GM18508 (cell line): ENCODE measurements at regions not wholly inside any gene's neighbourhood (a gene's known extent, or its start where the extent isn't known, plus 50 kb on each side); places are given as distances from the start of the nearest gene placed in this dataset.

Experiments
- ATAC-seq: cut with Tn5 transposase; IDR thresholded peaks from one replicate; pipeline ENCODE4 v1.9.1; 2021; ENCODE audit warnings: moderate number of reproducible peaks; ENCODE audit not compliant: insufficient read depth, unreplicated experiment

- no peak for ATAC-seq
Measured at GRCh38 chr2:67927501-67927900, 135.3 kb downstream of the C1D start.

DNA sequence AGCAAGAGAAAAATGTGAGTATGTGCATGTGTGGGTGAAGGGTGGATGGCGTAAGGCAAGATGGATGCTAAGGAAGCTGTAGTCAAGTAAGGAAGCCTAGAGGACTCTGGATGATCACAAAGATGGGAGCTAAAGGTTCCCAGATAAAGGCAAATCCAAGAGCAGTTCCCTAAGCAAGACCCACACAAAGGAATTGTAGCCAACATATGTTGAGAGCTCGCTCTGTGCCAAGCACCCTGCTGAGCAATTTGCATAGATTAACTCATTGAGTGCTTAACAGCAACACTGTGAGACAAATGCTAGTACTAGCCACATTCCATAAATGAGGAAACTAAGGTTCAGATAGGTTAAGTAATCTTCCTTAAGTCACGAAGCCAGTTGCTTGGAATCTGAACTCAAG is 132.6 kb downstream of the C1D start:
- ATAC-seq = no peak

DNA sequence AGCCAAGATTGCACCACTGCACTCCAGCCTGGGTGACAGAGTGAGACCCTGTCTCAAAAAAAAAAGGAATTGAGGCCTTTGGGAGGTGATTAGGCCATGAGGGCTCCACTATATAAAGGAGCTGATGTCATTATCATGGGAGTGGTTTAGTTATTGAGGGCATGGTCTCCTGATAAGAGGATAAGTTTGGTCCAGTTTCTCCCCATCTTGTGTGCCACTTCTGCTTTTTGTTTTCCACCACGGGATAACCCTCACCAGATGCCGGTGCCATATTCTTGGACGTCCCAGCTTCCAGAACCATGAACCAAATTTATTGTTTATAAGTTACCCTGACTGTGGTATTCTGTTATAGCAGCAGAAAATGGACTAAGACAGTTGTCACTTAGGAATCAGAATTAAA is 125.8 kb downstream of the C1D start:
- ATAC-seq = no peak

GRCh38 chr2:67938053-67938452 is 124.8 kb downstream of the C1D start:
- no peak for ATAC-seq

- no peak for ATAC-seq
Measured at GRCh38 chr2:67945056-67945455, 117.7 kb downstream of the C1D start.

- no peak for ATAC-seq
Measured at GRCh38 chr2:67945940-67946339, 116.9 kb downstream of the C1D start.

GRCh38 chr2:67948057-67948456 is 114.7 kb downstream of the C1D start:
- ATAC-seq = no peak

- ATAC-seq = no peak
Measured at GRCh38 chr2:67948506-67948905, 114.3 kb downstream of the C1D start.

GRCh38 chr2:67950018-67950417 is 112.8 kb downstream of the C1D start:
- ATAC-seq = no peak

GRCh38 chr2:67950919-67951318 is 111.9 kb downstream of the C1D start:
- no peak for ATAC-seq

GRCh38 chr2:67952066-67952465 is 110.7 kb downstream of the C1D start:
- ATAC-seq = no peak

GRCh38 chr2:67954093-67954748 is 108.6 kb downstream of the C1D start:
- no peak for ATAC-seq

- ATAC-seq = no peak
Measured at GRCh38 chr2:67955748-67956603, 106.8 kb downstream of the C1D start.

- no peak for ATAC-seq
Measured at GRCh38 chr2:67965246-67965645, 97.6 kb downstream of the C1D start.

DNA sequence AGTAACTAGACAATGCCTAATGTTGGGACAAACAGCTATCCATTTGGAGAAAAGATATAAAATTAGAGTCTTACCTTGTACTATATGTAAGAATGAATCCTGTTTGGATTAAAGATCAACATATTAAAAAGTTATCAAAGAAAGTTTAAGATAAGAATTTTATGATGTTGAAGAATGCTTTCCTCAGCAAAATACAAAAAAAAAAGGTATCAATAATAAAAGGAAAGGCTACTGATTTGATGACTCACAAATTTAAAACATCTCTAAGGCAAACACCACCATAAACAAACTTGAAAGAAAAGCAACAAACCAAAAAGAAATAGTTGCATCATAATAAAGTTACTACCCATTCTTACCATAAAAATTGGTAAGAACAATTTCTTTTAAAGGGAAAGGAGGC is 92.7 kb downstream of the C1D start:
- no peak for ATAC-seq

GRCh38 chr2:67970542-67970941 is 92.3 kb downstream of the C1D start:
- no peak for ATAC-seq

- no peak for ATAC-seq
Measured at GRCh38 chr2:67974559-67975430, 88.0 kb downstream of the C1D start.

DNA sequence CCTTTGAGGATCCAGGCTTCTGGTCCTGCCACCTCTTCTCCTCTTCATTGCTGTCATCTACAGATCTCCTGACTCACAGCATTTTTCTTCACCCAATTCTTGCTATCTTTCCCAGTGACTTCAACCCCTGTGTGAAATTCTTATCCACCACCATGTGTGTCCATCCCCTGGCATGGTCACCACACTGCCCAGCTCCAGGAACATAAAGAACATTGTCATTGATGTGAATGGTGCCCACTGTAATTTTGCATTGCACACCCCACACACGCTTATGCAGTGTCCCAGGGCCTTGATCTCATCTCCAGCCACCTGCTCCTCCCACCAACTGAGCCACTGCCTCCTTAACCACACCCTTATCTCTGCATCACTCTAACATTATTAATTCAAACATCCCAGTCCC is 85.3 kb downstream of the C1D start:
- no peak for ATAC-seq

DNA sequence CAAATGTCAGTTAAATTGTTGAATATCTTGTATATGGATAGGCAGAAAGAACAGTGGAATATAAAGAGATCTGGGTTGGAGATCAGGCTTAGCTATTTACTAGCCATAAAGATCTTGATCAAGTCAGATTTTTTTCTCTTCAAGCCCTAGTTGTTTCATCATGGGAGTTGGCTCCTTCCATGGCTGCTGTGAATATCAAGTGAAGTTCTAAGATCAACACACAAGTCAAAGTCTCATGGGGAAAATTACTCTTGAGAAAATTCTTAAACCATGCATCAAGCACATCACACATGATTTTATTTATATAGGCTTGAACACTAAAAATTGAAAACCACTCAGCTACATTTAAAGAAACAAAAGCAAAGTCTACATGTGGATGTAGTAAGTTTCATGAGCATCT is 79.8 kb downstream of the C1D start:
- no peak for ATAC-seq

- no peak for ATAC-seq
Measured at GRCh38 chr2:67984600-67984999, 78.2 kb downstream of the C1D start.

GRCh38 chr2:67985586-67985985 is 77.2 kb downstream of the C1D start:
- ATAC-seq = no peak
